MCF 10A (cell line): ENCODE measurements at regions not wholly inside any gene's neighbourhood (a gene's known extent, or its start where the extent isn't known, plus 50 kb on each side); places are given as distances from the start of the nearest gene placed in this dataset.

ENCODE experiments used
- BruUV-seq: library from RNA; stranded (reverse); fragments of 400-500 nt; replicated peaks from 2 replicates; lab custom pipeline; 2021; lab: Mats Ljungman, UMichigan
- CTCF ChIA-PET: fragments of 300-600 bp; sonication (Branson Sonifier 250); formaldehyde crosslinking; extraction: SDS; loops from one replicate; lab custom pipeline; 2021; ENCODE audit warnings: antibody characterized with exemption, inconsistent platforms; lab: Yijun Ruan, JAX
- POLR2A ChIA-PET: fragments of 300-600, 350-650 bp; sonication (Branson Sonifier 250); formaldehyde crosslinking; extraction: SDS; loops from one replicate; lab custom pipeline; 2020; ENCODE audit warnings: antibody characterized with exemption, inconsistent platforms; lab: Yijun Ruan, JAX
- DNase-seq: peaks from one replicate; pipeline ENCODE4 v3.0.0-alpha.2; 2018; ENCODE audit not compliant: unreplicated experiment
- H3K27ac Mint-ChIP-seq: one replicate; pipeline ENCODE4 v1.8.0; 2022; ENCODE audit warnings: mild to moderate bottlenecking, low read depth, mixed read lengths; ENCODE audit not compliant: unreplicated experiment
- H3K27me3 Mint-ChIP-seq: one replicate; pipeline ENCODE4 v1.8.0; 2022; ENCODE audit warnings: mixed read lengths; ENCODE audit not compliant: insufficient read depth, unreplicated experiment
- H3K36me3 Mint-ChIP-seq: one replicate; pipeline ENCODE4 v1.8.0; 2022; ENCODE audit warnings: mild to moderate bottlenecking, moderate library complexity, mixed read lengths; ENCODE audit not compliant: insufficient read depth, unreplicated experiment
- H3K4me1 Mint-ChIP-seq: one replicate; pipeline ENCODE4 v1.8.0; 2022; ENCODE audit warnings: mixed read lengths; ENCODE audit not compliant: insufficient read depth, unreplicated experiment
- H3K4me3 Mint-ChIP-seq: one replicate; pipeline ENCODE4 v1.8.0; 2022; ENCODE audit warnings: mild to moderate bottlenecking, moderate library complexity, mixed read lengths; ENCODE audit not compliant: unreplicated experiment
- H3K9me3 Mint-ChIP-seq: one replicate; pipeline ENCODE4 v1.8.0; 2022; ENCODE audit warnings: mixed read lengths; ENCODE audit not compliant: unreplicated experiment
- CTCF ChIP-seq: fragments of 200-600 bp; IDR thresholded peaks from one replicate; pipeline ENCODE4 v1.8.0; 2022; ENCODE audit warnings: antibody characterized with exemption, mild to moderate bottlenecking; ENCODE audit not compliant: unreplicated experiment
- intact Hi-C: fragments of 100-400 bp; cut with micrococcal nuclease; formaldehyde crosslinking; loops from 2 replicates; pipeline ENCODE4 v1.14.1; 2022

DNA sequence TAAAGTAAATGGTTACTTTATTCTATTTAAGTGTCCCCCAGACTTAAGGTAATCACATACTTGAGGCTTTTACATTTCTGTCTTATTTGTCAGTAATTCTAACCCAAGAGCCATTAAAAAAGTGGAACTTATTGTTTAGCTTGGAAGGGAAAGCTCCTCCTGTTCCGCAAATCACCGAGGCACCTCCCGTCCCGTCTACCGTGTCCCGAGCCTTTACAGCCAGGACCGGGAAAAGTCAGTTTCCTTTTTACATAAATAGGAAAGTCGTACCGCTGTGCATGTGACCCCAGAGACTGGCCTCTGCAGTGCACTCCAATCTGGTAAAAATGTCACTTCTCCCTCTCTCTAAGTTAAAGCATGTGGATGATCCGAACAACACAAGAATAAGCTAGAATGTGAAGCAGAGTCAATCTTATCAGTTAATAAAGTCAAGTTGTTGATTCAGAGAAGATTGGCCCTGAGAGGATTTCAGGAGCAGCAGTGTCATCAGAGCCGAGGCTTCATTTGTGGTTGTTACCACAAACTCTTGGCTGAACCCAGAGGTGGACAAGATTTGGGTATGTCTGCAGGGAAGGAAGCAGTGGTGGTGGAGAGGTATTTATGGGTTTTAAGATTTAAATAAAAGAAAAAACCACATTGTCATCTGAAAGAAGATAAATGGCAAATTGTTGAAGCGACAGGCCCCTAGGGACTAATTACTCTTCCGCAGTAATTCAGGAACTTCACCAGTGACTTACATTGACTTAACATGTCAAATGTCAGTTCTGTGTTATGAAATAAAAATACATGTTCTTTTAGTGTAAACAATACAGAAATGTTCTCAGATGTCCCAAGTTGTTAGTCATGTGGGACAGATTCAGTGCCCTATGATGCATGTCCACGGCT lies 316.6 kb upstream of the ZNF32 start:
- Mint-ChIP-seq H3K9me3 (no peaks in the 10 kb centered on the region), H3K36me3 (no peaks in the 10 kb centered on the region), H3K4me1 (no peaks in the 10 kb centered on the region), H3K27ac (no peak overlapping the region), H3K4me3 (no peak overlapping the region), H3K27me3 (peaks cover 61% of the 10 kb centered on the region)
- ChIA-PET POLR2A (no interaction called here), CTCF (interaction anchor here (0.6 kb wide), 1 partner anchor 543 kb away, joined by 5 read pairs; no protein-coding TSS in a partner anchor)
- intact Hi-C loops: no loop called here
- no TSS peak for BruUV-seq
- TF ChIP-seq CTCF: no peak
- peak; percentile 42 for DNase-seq

- TF ChIP-seq CTCF: no peak
- H3K27me3 Mint-ChIP-seq: peaks cover 58% of the 10 kb centered on the region
- no peak for DNase-seq
- intact Hi-C loops: no loop called here
- H3K4me1 Mint-ChIP-seq: no peaks in the 10 kb centered on the region
- ChIA-PET CTCF (no interaction called here), POLR2A (no interaction called here)
- no peak overlapping the region for H3K27ac Mint-ChIP-seq
- no peaks in the 10 kb centered on the region for H3K36me3 Mint-ChIP-seq
- H3K9me3 Mint-ChIP-seq: no peaks in the 10 kb centered on the region
- no peak overlapping the region for H3K4me3 Mint-ChIP-seq
- no TSS peak for BruUV-seq
Measured at GRCh38 chr10:43964486-43964885, 315.8 kb upstream of the ZNF32 start.

- intact Hi-C loops: no loop called here
- TF ChIP-seq CTCF: no peak
- Mint-ChIP-seq H3K9me3 (peaks cover 2% of the 10 kb centered on the region), H3K36me3 (no peaks in the 10 kb centered on the region), H3K4me3 (no peak overlapping the region), H3K27ac (no peak overlapping the region), H3K27me3 (peaks cover 52% of the 10 kb centered on the region), H3K4me1 (no peaks in the 10 kb centered on the region)
- CTCF ChIA-PET: no interaction called here
- DNase-seq: no peak
- POLR2A ChIA-PET: no interaction called here
- BruUV-seq: no TSS peak
Measured at GRCh38 chr10:43963793-43964425, 315.2 kb upstream of the ZNF32 start.

DNA sequence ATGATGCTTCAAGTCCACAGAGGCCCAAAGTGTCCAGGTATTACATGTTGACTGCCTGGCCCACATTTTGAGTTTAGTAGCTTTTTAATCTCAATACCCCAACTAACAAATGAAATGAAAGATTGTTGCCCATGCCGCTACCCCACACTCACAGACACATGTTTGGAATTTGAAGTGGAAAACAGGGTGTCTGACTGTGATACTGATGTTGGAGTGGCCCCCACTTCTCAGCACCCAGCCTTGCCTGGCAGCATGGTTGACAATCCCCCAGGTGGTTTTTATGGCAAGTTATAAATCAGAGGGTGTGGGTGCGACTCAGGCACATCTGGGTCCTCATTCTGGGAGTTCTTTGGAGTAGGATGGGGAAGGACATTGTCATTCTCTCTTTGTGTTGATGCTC lies 314.7 kb upstream of the ZNF32 start:
- H3K27ac Mint-ChIP-seq: no peak overlapping the region
- no peak overlapping the region for H3K4me3 Mint-ChIP-seq
- ChIA-PET CTCF (interaction anchor here (0.6 kb wide), 1 partner anchor 1469 kb away, joined by 3 read pairs; no protein-coding TSS in a partner anchor), POLR2A (no interaction called here)
- intact Hi-C loops: no loop called here
- peaks cover 6% of the 10 kb centered on the region for H3K9me3 Mint-ChIP-seq
- no TSS peak for BruUV-seq
- no peaks in the 10 kb centered on the region for H3K4me1 Mint-ChIP-seq
- H3K36me3 Mint-ChIP-seq: no peaks in the 10 kb centered on the region
- TF ChIP-seq CTCF: no peak
- no peak for DNase-seq
- peaks cover 47% of the 10 kb centered on the region for H3K27me3 Mint-ChIP-seq
